ENCODE measurements at regions not wholly inside any gene's neighbourhood (a gene's known extent, or its start where the extent isn't known, plus 50 kb on each side); places are given as distances from the start of the nearest gene placed in this dataset.
"Not testable (repeated sequence)": the region's sequence is repeated elsewhere in the genome, so short reads cannot be mapped to it uniquely, and the experiment has no call there.

- H3K27ac ChIP-seq (ENCODE audit: low read depth, low read length, poor library complexity, severe bottlenecking); H3K27me3 ChIP-seq (replicated peaks; ENCODE audit: insufficient read depth, low read depth, low read length, poor library complexity); CTCF ChIA-PET; H3K9me3 ChIP-seq (ENCODE audit: low read depth, low read length, poor library complexity, severe bottlenecking); H3K4me3 ChIP-seq (ENCODE audit: low read depth, low read length, poor library complexity, severe bottlenecking); H3K4me1 ChIP-seq (ENCODE audit: insufficient read depth, low read length, poor library complexity, severe bottlenecking); intact Hi-C loops (cut with micrococcal nuclease; ENCODE audit: unreplicated experiment); H3K36me3 ChIP-seq (ENCODE audit: insufficient read depth, low read length, poor library complexity, severe bottlenecking); BruUV-seq (replicated peaks); DNase-seq (ENCODE audit: low spot score); POLR2A ChIA-PET (ENCODE audit: low non-redundant PET): not testable (repeated sequence)
These were observed 254.1 kb upstream of the NUPR2 start for GRCh38 chr7:56370208-56370872.

GRCh38 chr7:56367914-56368313 is 251.7 kb upstream of the NUPR2 start:
- CTCF ChIA-PET; H3K27me3 ChIP-seq (replicated peaks; ENCODE audit: insufficient read depth, low read depth, low read length, poor library complexity); POLR2A ChIA-PET (ENCODE audit: low non-redundant PET); intact Hi-C loops (cut with micrococcal nuclease; ENCODE audit: unreplicated experiment); H3K4me3 ChIP-seq (ENCODE audit: low read depth, low read length, poor library complexity, severe bottlenecking); DNase-seq (ENCODE audit: low spot score); H3K27ac ChIP-seq (ENCODE audit: low read depth, low read length, poor library complexity, severe bottlenecking); BruUV-seq (replicated peaks); H3K9me3 ChIP-seq (ENCODE audit: low read depth, low read length, poor library complexity, severe bottlenecking); H3K4me1 ChIP-seq (ENCODE audit: insufficient read depth, low read length, poor library complexity, severe bottlenecking); H3K36me3 ChIP-seq (ENCODE audit: insufficient read depth, low read length, poor library complexity, severe bottlenecking): not testable (repeated sequence)

GRCh38 chr7:56367411-56367810 is 251.2 kb upstream of the NUPR2 start:
- H3K27me3 ChIP-seq (replicated peaks; ENCODE audit: insufficient read depth, low read depth, low read length, poor library complexity); intact Hi-C loops (cut with micrococcal nuclease; ENCODE audit: unreplicated experiment); H3K27ac ChIP-seq (ENCODE audit: low read depth, low read length, poor library complexity, severe bottlenecking); POLR2A ChIA-PET (ENCODE audit: low non-redundant PET); H3K4me3 ChIP-seq (ENCODE audit: low read depth, low read length, poor library complexity, severe bottlenecking); BruUV-seq (replicated peaks); DNase-seq (ENCODE audit: low spot score); H3K9me3 ChIP-seq (ENCODE audit: low read depth, low read length, poor library complexity, severe bottlenecking); CTCF ChIA-PET; H3K36me3 ChIP-seq (ENCODE audit: insufficient read depth, low read length, poor library complexity, severe bottlenecking); H3K4me1 ChIP-seq (ENCODE audit: insufficient read depth, low read length, poor library complexity, severe bottlenecking): not testable (repeated sequence)

GRCh38 chr7:56366701-56367100 is 250.5 kb upstream of the NUPR2 start:
- H3K9me3 ChIP-seq (ENCODE audit: low read depth, low read length, poor library complexity, severe bottlenecking); H3K27ac ChIP-seq (ENCODE audit: low read depth, low read length, poor library complexity, severe bottlenecking); BruUV-seq (replicated peaks); CTCF ChIA-PET; H3K27me3 ChIP-seq (replicated peaks; ENCODE audit: insufficient read depth, low read depth, low read length, poor library complexity); DNase-seq (ENCODE audit: low spot score); H3K4me1 ChIP-seq (ENCODE audit: insufficient read depth, low read length, poor library complexity, severe bottlenecking); intact Hi-C loops (cut with micrococcal nuclease; ENCODE audit: unreplicated experiment); H3K36me3 ChIP-seq (ENCODE audit: insufficient read depth, low read length, poor library complexity, severe bottlenecking); H3K4me3 ChIP-seq (ENCODE audit: low read depth, low read length, poor library complexity, severe bottlenecking); POLR2A ChIA-PET (ENCODE audit: low non-redundant PET): not testable (repeated sequence)

GRCh38 chr7:56352576-56352975 is 236.4 kb upstream of the NUPR2 start:
- CTCF ChIA-PET; H3K9me3 ChIP-seq (ENCODE audit: low read depth, low read length, poor library complexity, severe bottlenecking); DNase-seq (ENCODE audit: low spot score); H3K36me3 ChIP-seq (ENCODE audit: insufficient read depth, low read length, poor library complexity, severe bottlenecking); H3K27ac ChIP-seq (ENCODE audit: low read depth, low read length, poor library complexity, severe bottlenecking); intact Hi-C loops (cut with micrococcal nuclease; ENCODE audit: unreplicated experiment); H3K4me1 ChIP-seq (ENCODE audit: insufficient read depth, low read length, poor library complexity, severe bottlenecking); H3K4me3 ChIP-seq (ENCODE audit: low read depth, low read length, poor library complexity, severe bottlenecking); BruUV-seq (replicated peaks); H3K27me3 ChIP-seq (replicated peaks; ENCODE audit: insufficient read depth, low read depth, low read length, poor library complexity); POLR2A ChIA-PET (ENCODE audit: low non-redundant PET): not testable (repeated sequence)

- H3K27ac ChIP-seq (ENCODE audit: low read depth, low read length, poor library complexity, severe bottlenecking); POLR2A ChIA-PET (ENCODE audit: low non-redundant PET); H3K36me3 ChIP-seq (ENCODE audit: insufficient read depth, low read length, poor library complexity, severe bottlenecking); BruUV-seq (replicated peaks); CTCF ChIA-PET; H3K4me3 ChIP-seq (ENCODE audit: low read depth, low read length, poor library complexity, severe bottlenecking); H3K9me3 ChIP-seq (ENCODE audit: low read depth, low read length, poor library complexity, severe bottlenecking); DNase-seq (ENCODE audit: low spot score); H3K27me3 ChIP-seq (replicated peaks; ENCODE audit: insufficient read depth, low read depth, low read length, poor library complexity); intact Hi-C loops (cut with micrococcal nuclease; ENCODE audit: unreplicated experiment); H3K4me1 ChIP-seq (ENCODE audit: insufficient read depth, low read length, poor library complexity, severe bottlenecking): not testable (repeated sequence)
These were observed 235.0 kb upstream of the NUPR2 start for GRCh38 chr7:56351181-56351580.

GRCh38 chr7:56348311-56348710 is 232.1 kb upstream of the NUPR2 start:
- H3K36me3 ChIP-seq (ENCODE audit: insufficient read depth, low read length, poor library complexity, severe bottlenecking); H3K4me1 ChIP-seq (ENCODE audit: insufficient read depth, low read length, poor library complexity, severe bottlenecking); DNase-seq (ENCODE audit: low spot score); intact Hi-C loops (cut with micrococcal nuclease; ENCODE audit: unreplicated experiment); BruUV-seq (replicated peaks); H3K27ac ChIP-seq (ENCODE audit: low read depth, low read length, poor library complexity, severe bottlenecking); H3K4me3 ChIP-seq (ENCODE audit: low read depth, low read length, poor library complexity, severe bottlenecking); H3K27me3 ChIP-seq (replicated peaks; ENCODE audit: insufficient read depth, low read depth, low read length, poor library complexity); CTCF ChIA-PET; H3K9me3 ChIP-seq (ENCODE audit: low read depth, low read length, poor library complexity, severe bottlenecking); POLR2A ChIA-PET (ENCODE audit: low non-redundant PET): not testable (repeated sequence)

- H3K36me3 ChIP-seq (ENCODE audit: insufficient read depth, low read length, poor library complexity, severe bottlenecking); H3K4me3 ChIP-seq (ENCODE audit: low read depth, low read length, poor library complexity, severe bottlenecking); H3K27me3 ChIP-seq (replicated peaks; ENCODE audit: insufficient read depth, low read depth, low read length, poor library complexity); H3K9me3 ChIP-seq (ENCODE audit: low read depth, low read length, poor library complexity, severe bottlenecking); CTCF ChIA-PET; BruUV-seq (replicated peaks); DNase-seq (ENCODE audit: low spot score); intact Hi-C loops (cut with micrococcal nuclease; ENCODE audit: unreplicated experiment); POLR2A ChIA-PET (ENCODE audit: low non-redundant PET); H3K27ac ChIP-seq (ENCODE audit: low read depth, low read length, poor library complexity, severe bottlenecking); H3K4me1 ChIP-seq (ENCODE audit: insufficient read depth, low read length, poor library complexity, severe bottlenecking): not testable (repeated sequence)
These were observed 212.1 kb upstream of the NUPR2 start for GRCh38 chr7:56328327-56328726.

All from A673 (cell line).